Neural crest cell (in vitro differentiated cells): ENCODE measurements at regions not wholly inside any gene's neighbourhood (a gene's known extent, or its start where the extent isn't known, plus 50 kb on each side); places are given as distances from the start of the nearest gene placed in this dataset.

Source experiments
- DNase-seq: peaks from one replicate; pipeline ENCODE4 v3.0.0; 2021; ENCODE audit warnings: low read depth, mixed read lengths, low spot score
- H3K27ac Mint-ChIP-seq: one replicate; pipeline ENCODE4 v1.8.0; 2021; ENCODE audit warnings: mild to moderate bottlenecking, mixed read lengths; ENCODE audit not compliant: unreplicated experiment
- H3K27me3 Mint-ChIP-seq: 2 replicates; pipeline ENCODE4 v1.8.0; 2021; ENCODE audit warnings: low read depth, mild to moderate bottlenecking, mixed read lengths
- H3K36me3 Mint-ChIP-seq: 2 replicates; pipeline ENCODE4 v1.8.0; 2021; ENCODE audit warnings: low read depth, mild to moderate bottlenecking, mixed read lengths
- H3K4me1 Mint-ChIP-seq: 2 replicates; pipeline ENCODE4 v1.8.0; 2021; ENCODE audit warnings: mixed read lengths
- H3K4me3 Mint-ChIP-seq: one replicate; pipeline ENCODE4 v1.8.0; 2021; ENCODE audit warnings: mild to moderate bottlenecking, mixed read lengths
- H3K9me3 Mint-ChIP-seq: 2 replicates; pipeline ENCODE4 v1.8.0; 2021; ENCODE audit warnings: mixed read lengths
- CTCF ChIP-seq: fragments of 200-600 bp; sonication (generic); conservative IDR thresholded peaks from 2 replicates; pipeline ENCODE4 v1.5.0; 2021; ENCODE audit warnings: antibody characterized with exemption, mild to moderate bottlenecking

GRCh38 chr1:212192261-212192998 lies 92.8 kb upstream of the PPP2R5A start:
- H3K36me3 Mint-ChIP-seq, result peaks cover 3% of the 10 kb centered on the region
- no peak overlapping the region for H3K4me3 Mint-ChIP-seq
- no peaks in the 10 kb centered on the region for H3K27me3 Mint-ChIP-seq
- no peak overlapping the region for H3K27ac Mint-ChIP-seq
- no peak for TF ChIP-seq CTCF
- no peak for DNase-seq
- no peaks in the 10 kb centered on the region for H3K4me1 Mint-ChIP-seq
- H3K9me3 Mint-ChIP-seq, result peaks cover 3% of the 10 kb centered on the region

GRCh38 chr1:212196355-212196754 lies 88.9 kb upstream of the PPP2R5A start:
- Mint-ChIP-seq H3K36me3 (peaks cover 3% of the 10 kb centered on the region), H3K27me3 (no peaks in the 10 kb centered on the region), H3K9me3 (peaks cover 3% of the 10 kb centered on the region), H3K4me3 (no peak overlapping the region), H3K27ac (no peak overlapping the region), H3K4me1 (no peaks in the 10 kb centered on the region)
- DNase-seq, result no peak
- no peak for TF ChIP-seq CTCF

- H3K27ac Mint-ChIP-seq, result no peak overlapping the region
- no peak for DNase-seq
- H3K4me1 Mint-ChIP-seq, result peaks cover 3% of the 10 kb centered on the region
- H3K27me3 Mint-ChIP-seq, result no peaks in the 10 kb centered on the region
- no peaks in the 10 kb centered on the region for H3K36me3 Mint-ChIP-seq
- peaks cover 4% of the 10 kb centered on the region for H3K9me3 Mint-ChIP-seq
- TF ChIP-seq CTCF, result no peak
- no peak overlapping the region for H3K4me3 Mint-ChIP-seq
Observed at GRCh38 chr1:212201461-212201860, 83.7 kb upstream of the PPP2R5A start.

- TF ChIP-seq CTCF, result no peak
- no peak overlapping the region for H3K27ac Mint-ChIP-seq
- no peaks in the 10 kb centered on the region for H3K36me3 Mint-ChIP-seq
- H3K4me1 Mint-ChIP-seq, result peaks cover 3% of the 10 kb centered on the region
- peaks cover 4% of the 10 kb centered on the region for H3K9me3 Mint-ChIP-seq
- no peak overlapping the region for H3K4me3 Mint-ChIP-seq
- no peak for DNase-seq
- no peaks in the 10 kb centered on the region for H3K27me3 Mint-ChIP-seq
Observed at GRCh38 chr1:212203630-212204029, 81.6 kb upstream of the PPP2R5A start.

- Mint-ChIP-seq H3K27me3 (no peaks in the 10 kb centered on the region), H3K27ac (no peak overlapping the region), H3K4me3 (no peak overlapping the region), H3K4me1 (peaks cover 3% of the 10 kb centered on the region), H3K9me3 (peaks cover 4% of the 10 kb centered on the region), H3K36me3 (no peaks in the 10 kb centered on the region)
- no peak for TF ChIP-seq CTCF
- DNase-seq, result no peak
Observed at GRCh38 chr1:212205006-212205405, 80.2 kb upstream of the PPP2R5A start.
